ENCODE measurements at regions not wholly inside any gene's neighbourhood (a gene's known extent, or its start where the extent isn't known, plus 50 kb on each side); places are given as distances from the start of the nearest gene placed in this dataset.

DNA sequence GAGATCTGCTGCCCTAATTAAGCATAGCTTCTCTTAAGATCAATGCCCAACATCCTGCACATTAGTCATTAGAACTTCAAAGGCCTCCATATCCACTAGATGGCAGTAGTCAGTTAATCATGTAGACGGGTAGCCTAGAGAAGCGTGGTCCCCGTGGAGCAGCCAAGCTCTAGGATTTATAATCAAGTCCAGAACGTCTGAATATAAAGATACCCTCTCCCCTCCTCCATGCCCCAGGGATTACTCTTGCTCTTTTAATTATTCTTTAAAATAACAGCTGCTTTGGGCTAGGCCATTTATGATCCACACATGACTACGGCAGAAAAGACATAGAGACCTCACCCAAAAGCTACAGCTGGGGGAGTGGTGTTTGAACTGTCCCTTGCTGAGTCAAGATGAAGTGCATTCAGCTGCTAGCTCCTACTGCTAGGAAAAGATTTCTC, 327.6 kb upstream of the PLET1 start:
- Histone ChIP-seq H3K9me1 (replicated peaks; ENCODE audit: control insufficient read depth, extremely low read depth, insufficient read depth, low read length) (no peaks in the 10 kb centered on the region), H3K4me1 (ENCODE audit: control insufficient read depth, extremely low read depth, insufficient read depth, low read length) (no peaks in the 10 kb centered on the region), H3K4me2 (ENCODE audit: insufficient read depth, low read length) (no peak overlapping the region), H3K27me3 (ENCODE audit: control insufficient read depth in 2 of 2, insufficient read depth in 2 of 2, low read length in 2 of 2) (no peaks in the 10 kb centered on the region), H3K36me3 (ENCODE audit: control insufficient read depth in 2 of 2, extremely low read depth in 1 of 2, insufficient read depth in 2 of 2, low read length in 2 of 2) (no peaks in the 10 kb centered on the region), H3K4me3 (replicated peaks in 1 of 3; ENCODE audit: insufficient read depth in 1 of 3, low read depth in 1 of 3, low read length in 3 of 3) (no peak overlapping the region), H3K9me3 (replicated peaks; ENCODE audit: control insufficient read depth, insufficient read depth, low read length) (no peaks in the 10 kb centered on the region), H4K20me1 (replicated peaks; ENCODE audit: control insufficient read depth, extremely low read depth, insufficient read depth, low read length) (no peaks in the 10 kb centered on the region), H3K27ac (ENCODE audit: insufficient read depth, low read depth, low read length) (no peak overlapping the region), H3K9ac (replicated peaks; ENCODE audit: extremely low read depth, insufficient read depth, low read length) (no peak overlapping the region), H3K79me2 (ENCODE audit: control insufficient read depth, insufficient read depth, low read length) (no peaks in the 10 kb centered on the region), H2AFZ (ENCODE audit: low read depth, low read length) (no peak overlapping the region)
- CTCF ChIA-PET = interaction anchor here (0.6 to 11.1 kb wide), 52 partner anchors 9 to 1143 kb away, joined by 3 to 401 read pairs (median 4); no protein-coding TSS in a partner anchor
- BruUV-seq (replicated peaks) = no TSS peak
- dilution Hi-C loops (cut with MboI; ENCODE audit: extremely low pct_ligation_motif_present, low sequenced_read_pairs) = no loop called here
- intact Hi-C loops (cut with micrococcal nuclease) = loop anchor here (1.0 to 10.0 kb wide), 7 partner anchors 207 to 947 kb away; partner anchors contain the start of gene NCAM1
- DNase-seq (ENCODE audit: low read depth, low spot score) (peak; percentile 73), FAIRE-seq (peak; percentile 84)
- POLR2A ChIA-PET = interaction anchor here (1.1 kb wide), 1 partner anchor 701 kb away, joined by 5 read pairs; no protein-coding TSS in a partner anchor
- TF ChIP-seq MYC (IDR thresholded peaks at IDR 0.05; ENCODE audit: low read depth, low read length) = no peak
- TF ChIP-seq POLR2A (IDR thresholded peaks at IDR 0.05; ENCODE audit: low read depth, low read length) = no peak
- TF ChIP-seq, protein P1, sequence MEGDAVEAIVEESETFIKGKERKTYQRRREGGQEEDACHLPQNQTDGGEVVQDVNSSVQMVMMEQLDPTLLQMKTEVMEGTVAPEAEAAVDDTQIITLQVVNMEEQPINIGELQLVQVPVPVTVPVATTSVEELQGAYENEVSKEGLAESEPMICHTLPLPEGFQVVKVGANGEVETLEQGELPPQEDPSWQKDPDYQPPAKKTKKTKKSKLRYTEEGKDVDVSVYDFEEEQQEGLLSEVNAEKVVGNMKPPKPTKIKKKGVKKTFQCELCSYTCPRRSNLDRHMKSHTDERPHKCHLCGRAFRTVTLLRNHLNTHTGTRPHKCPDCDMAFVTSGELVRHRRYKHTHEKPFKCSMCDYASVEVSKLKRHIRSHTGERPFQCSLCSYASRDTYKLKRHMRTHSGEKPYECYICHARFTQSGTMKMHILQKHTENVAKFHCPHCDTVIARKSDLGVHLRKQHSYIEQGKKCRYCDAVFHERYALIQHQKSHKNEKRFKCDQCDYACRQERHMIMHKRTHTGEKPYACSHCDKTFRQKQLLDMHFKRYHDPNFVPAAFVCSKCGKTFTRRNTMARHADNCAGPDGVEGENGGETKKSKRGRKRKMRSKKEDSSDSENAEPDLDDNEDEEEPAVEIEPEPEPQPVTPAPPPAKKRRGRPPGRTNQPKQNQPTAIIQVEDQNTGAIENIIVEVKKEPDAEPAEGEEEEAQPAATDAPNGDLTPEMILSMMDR (IDR thresholded peaks at IDR 0.05; ENCODE audit: extremely low read depth in 1 of 2, insufficient read depth in 1 of 2, low read depth in 1 of 2, low read length in 2 of 2) = peak; percentile 50 to 54
- no peak for TF ChIP-seq EZH2 (IDR thresholded peaks at IDR 0.05; ENCODE audit: borderline replicate concordance, low read depth, low read length, severe bottlenecking)

DNA sequence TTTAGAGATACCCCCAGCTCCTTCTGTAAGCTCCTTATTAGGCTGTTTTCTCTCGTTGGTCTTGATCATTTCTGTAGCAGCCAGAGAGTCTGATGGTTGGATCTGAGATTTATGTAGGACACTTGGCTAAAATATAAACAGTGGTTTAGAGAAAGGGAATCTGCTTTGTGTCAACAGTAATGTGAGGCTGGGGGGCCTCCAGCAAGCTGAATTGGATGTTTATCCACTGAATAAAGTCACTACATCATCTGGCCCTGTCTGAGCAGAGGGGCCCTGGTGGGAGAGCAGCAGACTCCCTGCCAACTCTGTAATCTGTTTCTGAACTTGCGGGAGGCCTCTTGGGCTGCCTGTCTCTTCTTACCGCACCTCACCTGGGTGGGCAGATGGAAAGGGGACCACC, 328.5 kb upstream of the PLET1 start:
- no peak overlapping the region for H3K27ac ChIP-seq (ENCODE audit: insufficient read depth, low read depth, low read length)
- intact Hi-C loops (cut with micrococcal nuclease) = loop anchor here (10.0 kb wide), 2 partner anchors 376 to 946 kb away; partner anchors contain the start of gene NCAM1
- no peaks in the 10 kb centered on the region for H3K4me1 ChIP-seq (ENCODE audit: control insufficient read depth, extremely low read depth, insufficient read depth, low read length)
- FAIRE-seq = no peak
- H3K27me3 ChIP-seq (ENCODE audit: control insufficient read depth in 2 of 2, insufficient read depth in 2 of 2, low read length in 2 of 2) = no peaks in the 10 kb centered on the region
- H4K20me1 ChIP-seq (replicated peaks; ENCODE audit: control insufficient read depth, extremely low read depth, insufficient read depth, low read length) = no peaks in the 10 kb centered on the region
- H3K79me2 ChIP-seq (ENCODE audit: control insufficient read depth, insufficient read depth, low read length) = no peaks in the 10 kb centered on the region
- no peak overlapping the region for H3K9ac ChIP-seq (replicated peaks; ENCODE audit: extremely low read depth, insufficient read depth, low read length)
- no peak overlapping the region for H2AFZ ChIP-seq (ENCODE audit: low read depth, low read length)
- no peak overlapping the region for H3K4me3 ChIP-seq (replicated peaks in 1 of 3; ENCODE audit: insufficient read depth in 1 of 3, low read depth in 1 of 3, low read length in 3 of 3)
- no peaks in the 10 kb centered on the region for H3K9me3 ChIP-seq (replicated peaks; ENCODE audit: control insufficient read depth, insufficient read depth, low read length)
- BruUV-seq (replicated peaks) = no TSS peak
- ChIA-PET CTCF (interaction anchor here (0.9 to 11.1 kb wide), 8 partner anchors 11 to 943 kb away, joined by 3 to 401 read pairs (median 7); no protein-coding TSS in a partner anchor), POLR2A (no interaction called here)
- H3K36me3 ChIP-seq (ENCODE audit: control insufficient read depth in 2 of 2, extremely low read depth in 1 of 2, insufficient read depth in 2 of 2, low read length in 2 of 2) = no peaks in the 10 kb centered on the region
- dilution Hi-C loops (cut with MboI; ENCODE audit: extremely low pct_ligation_motif_present, low sequenced_read_pairs) = no loop called here
- TF ChIP-seq POLR2AphosphoS5 (IDR thresholded peaks at IDR 0.05; ENCODE audit: insufficient read depth, low read depth, low read length) = no peak
- no peak for TF ChIP-seq EZH2 (IDR thresholded peaks at IDR 0.05; ENCODE audit: borderline replicate concordance, low read depth, low read length, severe bottlenecking)
- TF ChIP-seq MYC (IDR thresholded peaks at IDR 0.05; ENCODE audit: low read depth, low read length) = no peak
- no peak for TF ChIP-seq GATA2 (IDR thresholded peaks at IDR 0.05; ENCODE audit: insufficient read depth, insufficient read length, low read depth, low read length)
- TF ChIP-seq, protein P2, sequence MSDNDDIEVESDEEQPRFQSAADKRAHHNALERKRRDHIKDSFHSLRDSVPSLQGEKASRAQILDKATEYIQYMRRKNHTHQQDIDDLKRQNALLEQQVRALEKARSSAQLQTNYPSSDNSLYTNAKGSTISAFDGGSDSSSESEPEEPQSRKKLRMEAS (IDR thresholded peaks at IDR 0.05; ENCODE audit: insufficient read depth, insufficient read length) = no peak
- TF ChIP-seq, protein P1 (IDR thresholded peaks at IDR 0.05; ENCODE audit: extremely low read depth in 1 of 2, insufficient read depth in 1 of 2, low read depth in 1 of 2, low read length in 2 of 2) = no peak
- no peak for TF ChIP-seq JUN (IDR thresholded peaks at IDR 0.05; ENCODE audit: borderline replicate concordance, insufficient read depth, insufficient read length, low read depth)
- no peak for TF ChIP-seq FOS (IDR thresholded peaks at IDR 0.05; ENCODE audit: borderline replicate concordance, insufficient read depth, low read length)
- no peak for TF ChIP-seq POLR2A (IDR thresholded peaks at IDR 0.05; ENCODE audit: low read depth, low read length)
- H3K9me1 ChIP-seq (replicated peaks; ENCODE audit: control insufficient read depth, extremely low read depth, insufficient read depth, low read length) = no peaks in the 10 kb centered on the region
- H3K4me2 ChIP-seq (ENCODE audit: insufficient read depth, low read length) = no peak overlapping the region
- no peak for DNase-seq (ENCODE audit: low read depth, low spot score)
